H9 (cell line): ENCODE measurements at regions not wholly inside any gene's neighbourhood (a gene's known extent, or its start where the extent isn't known, plus 50 kb on each side); places are given as distances from the start of the nearest gene placed in this dataset.

ENCODE experiments used
- DNase-seq: peaks from one replicate; pipeline ENCODE4 v3.0.0-alpha.2; 2017
- H2AFZ ChIP-seq: one replicate; pipeline ENCODE4 v1.6.1; 2013; ENCODE audit warnings: mild to moderate bottlenecking, low read length, control low read depth, moderate library complexity
- H2AK5ac ChIP-seq: 2 replicates; pipeline ENCODE4 v1.6.1; 2013; ENCODE audit warnings: low read length, control low read depth, mixed read lengths; ENCODE audit not compliant: insufficient read length
- H2BK120ac ChIP-seq: one replicate; pipeline ENCODE4 v1.6.1; 2013; ENCODE audit warnings: low read depth, mild to moderate bottlenecking, low read length, control low read depth, inconsistent platforms; ENCODE audit not compliant: poor library complexity, severe bottlenecking
- H2BK12ac ChIP-seq: 2 replicates; pipeline ENCODE4 v1.6.1; 2013; ENCODE audit warnings: low read length, control low read depth, mixed read lengths, low read depth; ENCODE audit not compliant: insufficient read length
- H2BK15ac ChIP-seq: 2 replicates; pipeline ENCODE4 v1.6.1; 2013; ENCODE audit warnings: low read depth, low read length, control low read depth
- H2BK20ac ChIP-seq: one replicate; pipeline ENCODE4 v1.6.1; 2013; ENCODE audit warnings: low read depth, mild to moderate bottlenecking, low read length, control low read depth, inconsistent platforms; ENCODE audit not compliant: poor library complexity, severe bottlenecking
- H2BK5ac ChIP-seq: 2 replicates; pipeline ENCODE4 v1.6.1; 2013; ENCODE audit warnings: low read length, control low read depth, mixed read lengths; ENCODE audit not compliant: insufficient read length
- H3K14ac ChIP-seq: 2 replicates; pipeline ENCODE4 v1.6.1; 2013; ENCODE audit warnings: low read length, control low read depth; ENCODE audit not compliant: insufficient read depth
- H3K18ac ChIP-seq: 2 replicates; pipeline ENCODE4 v1.6.1; 2013; ENCODE audit warnings: low read depth, mild to moderate bottlenecking, mixed read lengths, low read length, control low read depth; ENCODE audit not compliant: insufficient read length
- H3K23ac ChIP-seq: 2 replicates; pipeline ENCODE4 v1.6.1; 2013; ENCODE audit warnings: low read length, control low read depth, mixed read lengths, low read depth; ENCODE audit not compliant: insufficient read length
- H3K23me2 ChIP-seq: 2 replicates; pipeline ENCODE4 v1.6.1; 2013; ENCODE audit warnings: low read depth, mild to moderate bottlenecking, mixed read lengths, low read length, control low read depth; ENCODE audit not compliant: insufficient read length, poor library complexity, severe bottlenecking
- H3K27ac ChIP-seq: 2 replicates; pipeline ENCODE4 v1.5.1; 2013; ENCODE audit warnings: low read length, control low read depth, mixed read lengths, low read depth; ENCODE audit not compliant: insufficient read length
- H3K27me3 ChIP-seq: 2 replicates; pipeline ENCODE4 v1.6.1; 2013; ENCODE audit warnings: low read length, control low read depth, inconsistent platforms; ENCODE audit not compliant: insufficient read depth
- H3K4ac ChIP-seq: 2 replicates; pipeline ENCODE4 v1.6.1; 2013; ENCODE audit warnings: low read depth, mild to moderate bottlenecking, control low read depth, inconsistent platforms, low read length, moderate library complexity
- H3K4me1 ChIP-seq: 2 replicates; pipeline ENCODE4 v1.6.1; 2013; ENCODE audit warnings: low read length, control low read depth, inconsistent platforms; ENCODE audit not compliant: insufficient read depth
- H3K4me2 ChIP-seq: 2 replicates; pipeline ENCODE4 v1.6.1; 2013; ENCODE audit warnings: low read length, control low read depth, mixed read lengths; ENCODE audit not compliant: insufficient read length, insufficient read depth
- H3K56ac ChIP-seq: 2 replicates; pipeline ENCODE4 v1.6.1; 2013; ENCODE audit warnings: low read depth, mild to moderate bottlenecking, mixed read lengths, low read length, control low read depth; ENCODE audit not compliant: insufficient read length
- H3K79me1 ChIP-seq: 2 replicates; pipeline ENCODE4 v1.6.1; 2013; ENCODE audit warnings: low read depth, mild to moderate bottlenecking, moderate library complexity, low read length, control low read depth, inconsistent platforms; ENCODE audit not compliant: insufficient read depth, poor library complexity, severe bottlenecking
- H3K79me2 ChIP-seq: 2 replicates; pipeline ENCODE4 v1.6.1; 2013; ENCODE audit warnings: low read length, control low read depth, inconsistent platforms; ENCODE audit not compliant: insufficient read depth
- H3K9ac ChIP-seq: 2 replicates; pipeline ENCODE4 v1.6.1; 2013; ENCODE audit warnings: low read length, control low read depth, mixed read lengths; ENCODE audit not compliant: insufficient read length; ENCODE audit errors: extremely low read depth
- H3K9me3 ChIP-seq: one replicate; pipeline ENCODE4 v1.6.1; 2013; ENCODE audit warnings: low read depth, low read length, inconsistent platforms; ENCODE audit not compliant: control insufficient read depth
- H3T11ph ChIP-seq: one replicate; pipeline ENCODE4 v1.6.1; 2013; ENCODE audit warnings: mild to moderate bottlenecking, low read length, control low read depth, inconsistent platforms
- H4K20me1 ChIP-seq: one replicate; pipeline ENCODE4 v1.6.1; 2013; ENCODE audit not compliant: control insufficient read depth, insufficient read length, insufficient read depth
- H4K5ac ChIP-seq: 2 replicates; pipeline ENCODE4 v1.6.1; 2013; ENCODE audit warnings: low read depth, mild to moderate bottlenecking, mixed read lengths, low read length, control low read depth; ENCODE audit not compliant: insufficient read length
- H4K8ac ChIP-seq: replicated peaks from 2 replicates; pipeline ENCODE4 v1.6.1; 2013; ENCODE audit warnings: low read length, control low read depth, mixed read lengths, low read depth; ENCODE audit not compliant: insufficient read length
- H4K91ac ChIP-seq: 2 replicates; pipeline ENCODE4 v1.6.1; 2013; ENCODE audit warnings: low read depth, mild to moderate bottlenecking, moderate library complexity, mixed read lengths, low read length, control low read depth; ENCODE audit not compliant: insufficient read length
- H3K27ac Mint-ChIP-seq, 3 experiments: 2 replicates in 2 of 3; 3 replicates in 1 of 3; pipeline ENCODE4 v1.8.0; 2020 to 2021; ENCODE audit warnings: mixed read lengths in 3 of 3, mild to moderate bottlenecking in 1 of 3, moderate library complexity in 1 of 3
- H3K27me3 Mint-ChIP-seq: 2 replicates; pipeline ENCODE4 v1.8.0; 2021; ENCODE audit warnings: low read depth, mild to moderate bottlenecking, moderate library complexity, mixed read lengths
- H3K36me3 Mint-ChIP-seq, 3 experiments: 2 replicates in 2 of 3; 3 replicates in 1 of 3; pipeline ENCODE4 v1.8.0; 2020 to 2021; ENCODE audit warnings: low read depth in 3 of 3, mixed read lengths in 3 of 3; ENCODE audit not compliant: insufficient read depth in 1 of 3
- H3K4me1 Mint-ChIP-seq, 2 experiments: 2 replicates each; pipeline ENCODE4 v1.8.0; 2020; ENCODE audit warnings: mixed read lengths in 2 of 2
- H3K4me3 Mint-ChIP-seq, 2 experiments: 2 replicates in 1 of 2; 3 replicates in 1 of 2; pipeline ENCODE4 v1.8.0; 2020 to 2021; ENCODE audit warnings: mild to moderate bottlenecking in 2 of 2, mixed read lengths in 2 of 2, moderate library complexity in 1 of 2
- H3K9me3 Mint-ChIP-seq, 2 experiments: 2 replicates in 1 of 2; 3 replicates in 1 of 2; pipeline ENCODE4 v1.8.0; 2020; ENCODE audit warnings: mild to moderate bottlenecking in 2 of 2, mixed read lengths in 2 of 2, moderate library complexity in 1 of 2
- CTCF ChIP-seq: fragments of 200-600 bp; sonication (generic); conservative IDR thresholded peaks from 3 replicates; pipeline ENCODE4 v1.8.0; 2021; ENCODE audit warnings: antibody characterized with exemption, mild to moderate bottlenecking
- WGBS: extraction: QIAGEN DNeasy Blood & Tissue Kit; methylation state at CpG from one replicate; pipeline ENCODE4 v1.1.7; 2013; ENCODE audit warnings: missing lambda C conversion rate, low lambda C conversion rate, mixed read lengths; ENCODE audit not compliant: insufficient read length; ENCODE audit errors: extremely low coverage; 5-methylcytosine and 5-hydroxymethylcytosine counted together

GRCh38 chr6:147088861-147089260 lies 115.4 kb upstream of the STXBP5 start:
- no peak overlapping the region for H3K27ac ChIP-seq
- H2BK5ac ChIP-seq: no peak overlapping the region
- H3K79me1 ChIP-seq: no peaks in the 10 kb centered on the region
- no peak overlapping the region for H4K5ac ChIP-seq
- no peak overlapping the region for H4K91ac ChIP-seq
- H2AK5ac ChIP-seq: no peak overlapping the region
- Mint-ChIP-seq H3K4me1 (peaks cover 0 to 3% of the 10 kb centered on the region in 2 experiments; a peak in 1 of 4 replicates), H3K9me3 (peaks cover 0 to 4% of the 10 kb centered on the region in 2 experiments; a peak in 1 of 5 replicates), H3K4me3 (no peak overlapping the region), H3K36me3 (0 out of 7 replicates have a peak, but pooled peaks cover 0 to 2% (median 0%) of the 10 kb centered on the region in 3 experiments), H3K27me3 (no peaks in the 10 kb centered on the region), H3K27ac (no peak overlapping the region)
- H3K27me3 ChIP-seq: no peaks in the 10 kb centered on the region
- no peak overlapping the region for H2BK120ac ChIP-seq
- WGBS: no CpG with 5 or more reads among the region's 1 CpG
- H2BK15ac ChIP-seq: no peak overlapping the region
- H2BK12ac ChIP-seq: no peak overlapping the region
- no peak overlapping the region for H3K4ac ChIP-seq
- no peaks in the 10 kb centered on the region for H3K23me2 ChIP-seq
- no peaks in the 10 kb centered on the region for H3K79me2 ChIP-seq
- TF ChIP-seq CTCF: no peak
- no peak overlapping the region for H3K4me2 ChIP-seq
- no peaks in the 10 kb centered on the region for H3K4me1 ChIP-seq
- H3T11ph ChIP-seq: no peak overlapping the region
- no peak overlapping the region for H3K9ac ChIP-seq
- H3K56ac ChIP-seq: no peak overlapping the region
- no peak overlapping the region for H4K8ac ChIP-seq
- no peak overlapping the region for H3K18ac ChIP-seq
- no peaks in the 10 kb centered on the region for H4K20me1 ChIP-seq
- no peak for DNase-seq
- no peak overlapping the region for H2AFZ ChIP-seq
- no peak overlapping the region for H3K23ac ChIP-seq
- no peak overlapping the region for H2BK20ac ChIP-seq
- no peaks in the 10 kb centered on the region for H3K9me3 ChIP-seq
- H3K14ac ChIP-seq: no peak overlapping the region
